ENCODE measurements at regions not wholly inside any gene's neighbourhood (a gene's known extent, or its start where the extent isn't known, plus 50 kb on each side); places are given as distances from the start of the nearest gene placed in this dataset.

DNA sequence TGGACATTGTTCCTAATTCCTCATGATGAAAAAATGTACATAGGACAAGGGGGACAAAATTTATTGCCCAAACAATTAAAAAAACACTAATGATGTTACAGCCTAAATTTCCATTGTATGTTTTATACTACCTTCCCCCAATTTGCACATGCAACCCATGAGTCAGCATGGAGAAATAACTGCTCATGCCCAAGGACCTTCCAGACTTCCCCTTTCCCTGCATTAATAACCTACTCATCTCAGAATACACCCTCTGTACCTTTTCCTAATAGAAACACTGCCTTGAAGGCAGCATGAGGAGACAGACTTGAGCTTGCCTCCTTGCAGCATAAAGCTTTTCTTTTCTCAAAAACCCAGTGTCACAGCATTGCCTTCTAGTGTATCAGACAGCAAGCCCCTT is 2402.8 kb downstream of the TP53TG3F start:
- Mint-ChIP-seq H3K27me3 (ENCODE audit: low read depth) (no peaks in the 10 kb centered on the region), H3K27ac (ENCODE audit: unreplicated experiment) (no peak overlapping the region), H3K9me3 (ENCODE audit: low read depth) (peaks cover 57% of the 10 kb centered on the region), H3K4me1 (ENCODE audit: low read depth) (no peaks in the 10 kb centered on the region), H3K4me3 (ENCODE audit: unreplicated experiment) (no peak overlapping the region), H3K36me3 (ENCODE audit: low read depth) (no peaks in the 10 kb centered on the region)
- TF ChIP-seq, protein P1, sequence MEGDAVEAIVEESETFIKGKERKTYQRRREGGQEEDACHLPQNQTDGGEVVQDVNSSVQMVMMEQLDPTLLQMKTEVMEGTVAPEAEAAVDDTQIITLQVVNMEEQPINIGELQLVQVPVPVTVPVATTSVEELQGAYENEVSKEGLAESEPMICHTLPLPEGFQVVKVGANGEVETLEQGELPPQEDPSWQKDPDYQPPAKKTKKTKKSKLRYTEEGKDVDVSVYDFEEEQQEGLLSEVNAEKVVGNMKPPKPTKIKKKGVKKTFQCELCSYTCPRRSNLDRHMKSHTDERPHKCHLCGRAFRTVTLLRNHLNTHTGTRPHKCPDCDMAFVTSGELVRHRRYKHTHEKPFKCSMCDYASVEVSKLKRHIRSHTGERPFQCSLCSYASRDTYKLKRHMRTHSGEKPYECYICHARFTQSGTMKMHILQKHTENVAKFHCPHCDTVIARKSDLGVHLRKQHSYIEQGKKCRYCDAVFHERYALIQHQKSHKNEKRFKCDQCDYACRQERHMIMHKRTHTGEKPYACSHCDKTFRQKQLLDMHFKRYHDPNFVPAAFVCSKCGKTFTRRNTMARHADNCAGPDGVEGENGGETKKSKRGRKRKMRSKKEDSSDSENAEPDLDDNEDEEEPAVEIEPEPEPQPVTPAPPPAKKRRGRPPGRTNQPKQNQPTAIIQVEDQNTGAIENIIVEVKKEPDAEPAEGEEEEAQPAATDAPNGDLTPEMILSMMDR (IDR thresholded peaks at IDR 0.05): no peak
- DNase-seq (ENCODE audit: low spot score): no peak

DNA sequence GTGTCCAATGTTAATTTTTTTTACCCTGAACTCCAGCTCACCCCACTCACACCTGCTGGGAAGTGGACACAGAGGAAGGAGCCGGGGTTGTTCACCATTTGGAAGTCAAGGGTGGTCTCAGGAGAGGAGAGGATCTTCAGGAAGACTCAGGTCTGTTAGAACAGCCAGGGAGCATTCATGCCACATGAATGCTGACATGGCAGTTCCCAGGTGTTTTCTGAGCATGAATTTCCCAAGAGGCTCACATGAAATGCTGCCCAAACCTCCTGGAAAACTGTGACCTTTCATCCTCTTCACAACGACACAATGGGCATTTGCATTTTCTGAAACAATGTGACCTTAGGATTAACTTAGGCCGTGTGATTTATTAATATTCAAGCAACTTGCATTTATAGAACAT is 2409.2 kb downstream of the TP53TG3F start:
- no peaks in the 10 kb centered on the region for H3K27me3 Mint-ChIP-seq (ENCODE audit: low read depth)
- H3K9me3 Mint-ChIP-seq (ENCODE audit: low read depth): peaks cover 73% of the 10 kb centered on the region

DNA sequence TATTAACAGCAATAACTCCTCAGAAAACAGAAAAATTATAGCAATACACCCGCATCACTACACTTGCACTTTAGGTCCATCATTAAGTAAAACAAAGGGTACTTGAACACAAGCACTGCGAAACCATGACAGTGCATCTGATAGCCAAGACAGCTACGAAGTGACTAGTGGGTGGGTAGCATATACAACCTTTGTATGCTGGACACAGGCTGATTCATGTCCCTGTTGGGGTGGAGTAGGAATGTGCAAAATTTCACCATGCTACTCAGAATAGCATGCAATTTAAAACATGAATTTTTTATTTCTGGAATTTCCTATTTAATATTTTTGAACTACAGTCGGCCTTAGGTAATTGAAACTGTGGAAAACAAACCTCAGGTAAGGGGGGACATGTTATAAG is 2414.1 kb downstream of the TP53TG3F start:
- no peaks in the 10 kb centered on the region for H3K36me3 Mint-ChIP-seq (ENCODE audit: low read depth)
- no peak overlapping the region for H3K27ac Mint-ChIP-seq (ENCODE audit: unreplicated experiment)
- H3K4me3 Mint-ChIP-seq (ENCODE audit: unreplicated experiment): no peak overlapping the region
- TF ChIP-seq, protein P1 (IDR thresholded peaks at IDR 0.05): no peak
- no peak for DNase-seq (ENCODE audit: low spot score)
- H3K4me1 Mint-ChIP-seq (ENCODE audit: low read depth): no peaks in the 10 kb centered on the region
- H3K27me3 Mint-ChIP-seq (ENCODE audit: low read depth): no peaks in the 10 kb centered on the region
- H3K9me3 Mint-ChIP-seq (ENCODE audit: low read depth): peaks cover 69% of the 10 kb centered on the region

More for the DNA sequence above, 2409.2 kb downstream of the TP53TG3F start:
- no peak overlapping the region for H3K4me3 Mint-ChIP-seq (ENCODE audit: unreplicated experiment)
- no peaks in the 10 kb centered on the region for H3K36me3 Mint-ChIP-seq (ENCODE audit: low read depth)
- H3K27ac Mint-ChIP-seq (ENCODE audit: unreplicated experiment): no peak overlapping the region
- TF ChIP-seq, protein P1 (IDR thresholded peaks at IDR 0.05): no peak
- no peak for DNase-seq (ENCODE audit: low spot score)
- no peaks in the 10 kb centered on the region for H3K4me1 Mint-ChIP-seq (ENCODE audit: low read depth)

DNA sequence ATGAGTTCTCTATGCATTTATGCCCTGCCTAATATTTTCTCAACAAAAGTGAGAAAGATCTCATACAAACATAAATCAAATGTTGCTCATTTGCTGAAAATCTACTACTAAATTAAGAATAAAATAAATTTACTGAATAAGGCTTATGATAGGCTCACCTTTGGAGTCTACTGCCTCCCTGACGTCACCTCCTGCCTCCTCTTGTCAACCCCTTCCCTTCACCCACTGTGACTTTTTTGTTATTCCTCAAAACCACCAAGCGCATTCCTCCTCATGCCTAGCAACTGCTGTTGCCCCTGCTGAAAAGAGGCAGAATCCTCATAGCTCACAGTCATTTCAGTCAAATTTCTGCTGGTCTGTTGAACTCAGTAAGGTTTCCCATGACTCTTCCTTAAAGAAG is 2422.2 kb downstream of the TP53TG3F start:
- Mint-ChIP-seq H3K27me3 (ENCODE audit: low read depth) (no peaks in the 10 kb centered on the region), H3K9me3 (ENCODE audit: low read depth) (peaks cover 82% of the 10 kb centered on the region), H3K27ac (ENCODE audit: unreplicated experiment) (no peak overlapping the region), H3K4me1 (ENCODE audit: low read depth) (no peaks in the 10 kb centered on the region), H3K36me3 (ENCODE audit: low read depth) (no peaks in the 10 kb centered on the region), H3K4me3 (ENCODE audit: unreplicated experiment) (no peak overlapping the region)
- DNase-seq (ENCODE audit: low spot score): no peak
- TF ChIP-seq, protein P1 (IDR thresholded peaks at IDR 0.05): no peak

DNA sequence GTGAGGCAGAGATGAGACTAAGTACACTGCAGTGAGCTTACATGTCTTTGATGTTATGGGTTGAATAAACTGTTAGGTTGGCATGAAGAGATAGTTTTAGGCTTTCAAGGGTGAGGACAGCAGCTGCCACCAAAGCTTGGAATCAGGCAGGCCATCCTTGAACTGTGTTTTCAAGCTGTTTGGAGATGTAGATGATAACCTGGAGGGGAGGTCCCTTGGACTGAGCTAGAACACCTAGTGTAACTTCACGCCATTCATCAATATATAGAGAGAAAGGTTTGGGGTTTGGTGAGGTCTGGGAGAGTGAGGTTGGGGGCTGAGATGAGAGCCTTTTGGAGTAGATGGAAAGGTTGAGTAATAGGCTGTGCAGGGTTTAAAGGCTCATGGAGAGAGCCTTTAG is 2447.0 kb downstream of the TP53TG3F start:
- DNase-seq (ENCODE audit: low spot score): no peak
- Mint-ChIP-seq H3K9me3 (ENCODE audit: low read depth) (peaks cover 73% of the 10 kb centered on the region), H3K27ac (ENCODE audit: unreplicated experiment) (no peak overlapping the region), H3K4me1 (ENCODE audit: low read depth) (no peaks in the 10 kb centered on the region), H3K27me3 (ENCODE audit: low read depth) (no peaks in the 10 kb centered on the region), H3K36me3 (ENCODE audit: low read depth) (peaks cover 2% of the 10 kb centered on the region), H3K4me3 (ENCODE audit: unreplicated experiment) (no peak overlapping the region)
- TF ChIP-seq, protein P1 (IDR thresholded peaks at IDR 0.05): no peak

Data from chondrocyte (in vitro differentiated cells).